Right lobe of liver (tissue), 6 donors: ENCODE measurements at regions not wholly inside any gene's neighbourhood (a gene's known extent, or its start where the extent isn't known, plus 50 kb on each side); places are given as distances from the start of the nearest gene placed in this dataset.
A peak's percentile ranks its signal among the peaks of the same experiment; 100 is the strongest.

ENCODE experiments used
- ATAC-seq, 4 donors: fragments of 200-7000 bp; cut with Tn5 transposase; one replicate each; pipeline ENCODE4 v1.9.1; 2020; ENCODE audit warnings: mild to moderate bottlenecking in 4 of 4, moderate library complexity in 4 of 4
- DNase-seq, 3 donors: peaks; one replicate each; pipeline ENCODE4 v3.0.0-alpha.2; 2020
- H3K27ac ChIP-seq, 3 donors: fragments of 200-600 bp; one replicate each; pipeline ENCODE4 v1.8.0; 2022
- H3K27me3 ChIP-seq, 2 donors: fragments of 200-600 bp; one replicate each; pipeline ENCODE4 v1.8.0; 2022
- H3K36me3 ChIP-seq, 4 donors: fragments of 200-600 bp; sonication (generic) in 1 of 4; one replicate each; pipeline versions ENCODE4 v1.5.1 to v1.8.0; 2017 to 2022; ENCODE audit warnings: control low read depth in 1 of 4
- H3K4me1 ChIP-seq, 4 donors: fragments of 200-600 bp; sonication (generic) in 1 of 4; one replicate each; pipeline versions ENCODE4 v1.5.1 to v1.8.0; 2017 to 2022; ENCODE audit warnings: control low read depth in 1 of 4
- H3K4me3 ChIP-seq, 3 donors: fragments of 200-600 bp; one replicate each; pipeline ENCODE4 v1.8.0; 2022
- H3K9me3 ChIP-seq, 4 donors: fragments of 200-600 bp; sonication (generic) in 1 of 4; one replicate each; pipeline versions ENCODE4 v1.5.1 to v1.8.0; 2017 to 2022; ENCODE audit warnings: control low read depth in 1 of 4
- CTCF ChIP-seq, 4 donors: fragments of 200-600 bp in 3 of 4; fragments of 450-650 bp in 1 of 4; IDR thresholded peaks; one replicate each; pipeline versions ENCODE4 v1.5.1 to v1.8.0; 2016 to 2022; ENCODE audit warnings: antibody characterized with exemption in 4 of 4, mild to moderate bottlenecking in 2 of 4
- POLR2A ChIP-seq: fragments of 450-650 bp; IDR thresholded peaks from one replicate; pipeline ENCODE4 v1.6.1; 2017; ENCODE audit warnings: antibody characterized with exemption, mild to moderate bottlenecking
- WGBS: methylation state at CpG from one replicate; pipeline ENCODE4 v1.1.6; 2018; ENCODE audit warnings: low coverage, low lambda C conversion rate; ENCODE audit not compliant: insufficient coverage; ENCODE audit errors: missing lambda C conversion rate; 5-methylcytosine and 5-hydroxymethylcytosine counted together
- intact Hi-C, 2 donors: fragments of 100-400 bp; cut with DNase I; formaldehyde crosslinking; loops; one replicate each; pipeline versions ENCODE4 v1.11.2 to v1.14.1; 2022
- donor health status: DM: no; HTN: yes; CAD: no.
- donor health status: DM: no; HTN: no; CAD: no.
- donor health status: DM: no; HTN: no; CAD: no.
- donor health status: DM: no; HTN: yes; CAD: no.
- donor health status: DM: no; HTN: yes; CAD: no.

GRCh38 chr9:118751077-118751847 lies 618.0 kb downstream of the BRINP1 start:
- Histone ChIP-seq H3K4me3 (no peak overlapping the region), H3K27ac (peak overlapping the region in 1 of 3 donors; percentile 62), H3K4me1 (peaks cover 0 to 12% (median 0%) of the 10 kb centered on the region in 4 donors), H3K27me3 (no peaks in the 10 kb centered on the region), H3K36me3 (no peaks in the 10 kb centered on the region), H3K9me3 (no peaks in the 10 kb centered on the region)
- DNase-seq (peak in 2 of 3 donors; percentile 33 to 64), ATAC-seq (peak in 3 of 4 donors; percentile 91 to 96 (median 94))
- TF ChIP-seq POLR2A (no peak), CTCF (IDR thresholded peaks at IDR 0.05) (no peak)
- WGBS: 30% methylated on average over 7 of the region's 7 CpGs
- intact Hi-C loops: no loop called here

GRCh38 chr9:118751848-118752223 lies 617.4 kb downstream of the BRINP1 start:
- no peaks in the 10 kb centered on the region for H3K36me3 ChIP-seq
- TF ChIP-seq POLR2A (no peak), CTCF (IDR thresholded peaks at IDR 0.05) (no peak)

GRCh38 chr9:118761016-118761790 lies 608.0 kb downstream of the BRINP1 start:
- no peaks in the 10 kb centered on the region for H3K27me3 ChIP-seq
- no peaks in the 10 kb centered on the region for H3K4me1 ChIP-seq
- WGBS: 70% methylated on average over 4 of the region's 4 CpGs
- ATAC-seq (no peak), DNase-seq (no peak)
- TF ChIP-seq CTCF (IDR thresholded peaks at IDR 0.05): no peak
- H3K4me3 ChIP-seq: no peak overlapping the region
- H3K9me3 ChIP-seq: no peaks in the 10 kb centered on the region
- no peak overlapping the region for H3K27ac ChIP-seq
- H3K36me3 ChIP-seq: no peaks in the 10 kb centered on the region
- intact Hi-C loops: no loop called here

More at GRCh38 chr9:118751848-118752223, 617.4 kb downstream of the BRINP1 start:
- Histone ChIP-seq H3K27ac (peak overlapping the region in 1 of 3 donors; percentile 62), H3K4me1 (peaks cover 0 to 12% (median 0%) of the 10 kb centered on the region in 4 donors), H3K4me3 (no peak overlapping the region), H3K27me3 (no peaks in the 10 kb centered on the region), H3K9me3 (no peaks in the 10 kb centered on the region)
- no CpG with 5 or more reads among the region's 3 CpGs for WGBS
- DNase-seq (no peak), ATAC-seq (peak in 1 of 4 donors; percentile 18)
- intact Hi-C loops: no loop called here

- intact Hi-C loops: no loop called here
- H3K36me3 ChIP-seq: no peaks in the 10 kb centered on the region
- WGBS: 65% methylated on average over 5 of the region's 5 CpGs
These were observed 601.7 kb downstream of the BRINP1 start for GRCh38 chr9:118767571-118767970.

More at GRCh38 chr9:118767571-118767970, 601.7 kb downstream of the BRINP1 start:
- H3K27me3 ChIP-seq: no peaks in the 10 kb centered on the region
- H3K4me1 ChIP-seq: no peaks in the 10 kb centered on the region
- ATAC-seq: no peak
- no peak for DNase-seq
- no peak overlapping the region for H3K27ac ChIP-seq
- no peak for TF ChIP-seq POLR2A
- no peak for TF ChIP-seq CTCF (IDR thresholded peaks at IDR 0.05)
- no peak overlapping the region for H3K4me3 ChIP-seq
- H3K9me3 ChIP-seq: no peaks in the 10 kb centered on the region
